Sigmoid colon (tissue), 4 donors: ENCODE measurements at regions not wholly inside any gene's neighbourhood (a gene's known extent, or its start where the extent isn't known, plus 50 kb on each side); places are given as distances from the start of the nearest gene placed in this dataset.

ENCODE experiments used
- CTCF ChIP-seq, 4 experiments: fragments of 450-650 bp in 3 of 4; fragments of 200-600 bp in 1 of 4; IDR thresholded peaks; one replicate each; pipeline ENCODE4 v1.5.1; 2016 to 2019; ENCODE audit warnings: antibody characterized with exemption in 4 of 4, mild to moderate bottlenecking in 3 of 4, moderate library complexity in 2 of 4
- EP300 ChIP-seq, 4 donors: sonication (generic); formaldehyde crosslinking; IDR thresholded peaks; one replicate each; pipeline ENCODE4 v1.6.1; 2017; ENCODE audit warnings: antibody characterized with exemption in 4 of 4
- POLR2A ChIP-seq, 2 donors: fragments of 450-650 bp; IDR thresholded peaks; one replicate each; pipeline ENCODE4 v1.6.1; 2016; ENCODE audit warnings: antibody characterized with exemption in 2 of 2, mild to moderate bottlenecking in 2 of 2, moderate library complexity in 2 of 2

GRCh38 chr21:35672313-35672712 is 388.0 kb downstream of the SETD4 start:
- TF ChIP-seq POLR2A (IDR thresholded peaks at IDR 0.05): no peak
- TF ChIP-seq EP300 (IDR thresholded peaks at IDR 0.05): no peak
- no peak for TF ChIP-seq CTCF (IDR thresholded peaks at IDR 0.05)
